ENCODE measurements at regions not wholly inside any gene's neighbourhood (a gene's known extent, or its start where the extent isn't known, plus 50 kb on each side); places are given as distances from the start of the nearest gene placed in this dataset.

- no peaks in the 10 kb centered on the region for H3K4me1 Mint-ChIP-seq (ENCODE audit: low read depth)
- no peaks in the 10 kb centered on the region for H3K27me3 Mint-ChIP-seq (ENCODE audit: insufficient read depth)
- no peak for TF ChIP-seq CTCF (IDR thresholded peaks at IDR 0.05)
- no peak overlapping the region for H3K4me3 Mint-ChIP-seq
- no peak for DNase-seq
- no peak overlapping the region for H3K27ac Mint-ChIP-seq
- H3K36me3 Mint-ChIP-seq (ENCODE audit: low read depth): no peaks in the 10 kb centered on the region
- H3K9me3 Mint-ChIP-seq: peaks cover 28% of the 10 kb centered on the region
Observed at GRCh38 chr13:104295537-104295936, 1229.3 kb upstream of the SLC10A2 start.

- no peaks in the 10 kb centered on the region for H3K4me1 Mint-ChIP-seq (ENCODE audit: low read depth)
- H3K27ac Mint-ChIP-seq: no peak overlapping the region
- H3K9me3 Mint-ChIP-seq: peaks cover 38% of the 10 kb centered on the region
- no peaks in the 10 kb centered on the region for H3K36me3 Mint-ChIP-seq (ENCODE audit: low read depth)
- DNase-seq: no peak
- H3K27me3 Mint-ChIP-seq (ENCODE audit: insufficient read depth): no peaks in the 10 kb centered on the region; the same call in 1 of the 2 replicates
- no peak for TF ChIP-seq CTCF (IDR thresholded peaks at IDR 0.05)
- H3K4me3 Mint-ChIP-seq: no peak overlapping the region
Observed at GRCh38 chr13:104289400-104289799, 1223.2 kb upstream of the SLC10A2 start.

- Mint-ChIP-seq H3K27me3 (ENCODE audit: insufficient read depth) (no peaks in the 10 kb centered on the region; the same call in 1 of the 2 replicates), H3K27ac (no peak overlapping the region), H3K36me3 (ENCODE audit: low read depth) (no peaks in the 10 kb centered on the region), H3K9me3 (peaks cover 35% of the 10 kb centered on the region), H3K4me1 (ENCODE audit: low read depth) (no peaks in the 10 kb centered on the region), H3K4me3 (no peak overlapping the region)
- DNase-seq: no peak
- no peak for TF ChIP-seq CTCF (IDR thresholded peaks at IDR 0.05)
Observed at GRCh38 chr13:104288496-104288895, 1222.3 kb upstream of the SLC10A2 start.

GRCh38 chr13:104286566-104287290, 1220.5 kb upstream of the SLC10A2 start:
- Mint-ChIP-seq H3K27me3 (ENCODE audit: insufficient read depth) (no peaks in the 10 kb centered on the region; the same call in 1 of the 2 replicates), H3K36me3 (ENCODE audit: low read depth) (no peaks in the 10 kb centered on the region), H3K4me1 (ENCODE audit: low read depth) (no peaks in the 10 kb centered on the region), H3K27ac (no peak overlapping the region), H3K9me3 (peaks cover 27% of the 10 kb centered on the region), H3K4me3 (no peak overlapping the region)
- DNase-seq: no peak
- no peak for TF ChIP-seq CTCF (IDR thresholded peaks at IDR 0.05)

- Mint-ChIP-seq H3K36me3 (ENCODE audit: low read depth) (no peaks in the 10 kb centered on the region), H3K4me3 (no peak overlapping the region), H3K4me1 (ENCODE audit: low read depth) (no peaks in the 10 kb centered on the region), H3K27ac (no peak overlapping the region), H3K9me3 (peaks cover 26% of the 10 kb centered on the region), H3K27me3 (ENCODE audit: insufficient read depth) (no peaks in the 10 kb centered on the region)
- no peak for TF ChIP-seq CTCF (IDR thresholded peaks at IDR 0.05)
- DNase-seq: no peak
Observed at GRCh38 chr13:104281910-104282309, 1215.7 kb upstream of the SLC10A2 start.
